HEK293T (cell line): ENCODE measurements at regions not wholly inside any gene's neighbourhood (a gene's known extent, or its start where the extent isn't known, plus 50 kb on each side); places are given as distances from the start of the nearest gene placed in this dataset.

Experiments
- CTCF ChIA-PET: fragments of 350-600 bp; formaldehyde crosslinking; extraction: SDS; loops from one replicate; lab custom pipeline; 2021; ENCODE audit warnings: antibody characterized with exemption, inconsistent platforms; lab: Yijun Ruan, JAX
- POLR2A ChIA-PET: fragments of 350-600 bp; formaldehyde crosslinking; extraction: SDS; loops from one replicate; lab custom pipeline; 2020; ENCODE audit warnings: antibody characterized with exemption, inconsistent platforms; lab: Yijun Ruan, JAX
- DNase-seq: peaks from one replicate; pipeline ENCODE4 v3.0.0; 2012; ENCODE audit warnings: mixed read lengths; ENCODE audit errors: extremely low spot score
- ARNT ChIP-seq: fragments of 450-650 bp; IDR thresholded peaks from 2 replicates; pipeline ENCODE4 v1.6.1; 2017; ENCODE audit warnings: mild to moderate bottlenecking
- BHLHE40 ChIP-seq: fragments of 450-650 bp; IDR thresholded peaks from 2 replicates; pipeline ENCODE4 v1.6.1; 2016; ENCODE audit warnings: mild to moderate bottlenecking, moderate library complexity, borderline replicate concordance
- CTBP1 ChIP-seq: fragments of 450-650 bp; IDR thresholded peaks from 2 replicates; pipeline ENCODE4 v1.6.1; 2016; ENCODE audit warnings: borderline replicate concordance
- ELF4 ChIP-seq: fragments of 450-650 bp; IDR thresholded peaks from 2 replicates; pipeline ENCODE4 v1.6.1; 2017; ENCODE audit warnings: antibody characterized with exemption
- FOXA1 ChIP-seq: fragments of 450-650 bp; IDR thresholded peaks from 2 replicates; pipeline ENCODE4 v1.6.1; 2016; ENCODE audit warnings: mild to moderate bottlenecking
- FOXK2 ChIP-seq: fragments of 450-650 bp; IDR thresholded peaks from 2 replicates; pipeline ENCODE4 v1.6.1; 2016; ENCODE audit warnings: mild to moderate bottlenecking
- FOXM1 ChIP-seq: fragments of 450-650 bp; IDR thresholded peaks from 2 replicates; pipeline ENCODE4 v1.6.1; 2017; ENCODE audit warnings: mild to moderate bottlenecking, borderline replicate concordance
- HDGF ChIP-seq: fragments of 450-650 bp; IDR thresholded peaks from 2 replicates; pipeline ENCODE4 v1.6.1; 2017; ENCODE audit warnings: antibody characterized with exemption, borderline replicate concordance
- L3MBTL2 ChIP-seq: fragments of 450-650 bp; conservative IDR thresholded peaks from 2 replicates; pipeline ENCODE4 v1.6.1; 2016; ENCODE audit warnings: mild to moderate bottlenecking
- LEF1 ChIP-seq: fragments of 450-650 bp; IDR thresholded peaks from 2 replicates; pipeline ENCODE4 v1.6.1; 2017; ENCODE audit warnings: mild to moderate bottlenecking, borderline replicate concordance
- NFRKB ChIP-seq: fragments of 450-650 bp; IDR thresholded peaks from 2 replicates; pipeline ENCODE4 v1.6.1; 2016; ENCODE audit warnings: mild to moderate bottlenecking, moderate library complexity
- PKNOX1 ChIP-seq: fragments of 450-650 bp; IDR thresholded peaks from 2 replicates; pipeline ENCODE4 v1.6.1; 2016
- SP1 ChIP-seq: fragments of 450-650 bp; IDR thresholded peaks from 2 replicates; pipeline ENCODE4 v1.6.1; 2017
- SUZ12 ChIP-seq: fragments of 450-650 bp; IDR thresholded peaks from 2 replicates; pipeline ENCODE4 v1.6.1; 2016; ENCODE audit warnings: mild to moderate bottlenecking
- TARDBP ChIP-seq: fragments of 450-650 bp; IDR thresholded peaks from 2 replicates; pipeline ENCODE4 v1.6.1; 2016
- ZNF384 ChIP-seq: fragments of 450-650 bp; IDR thresholded peaks from 2 replicates; pipeline ENCODE4 v1.6.1; 2016

- POLR2A ChIA-PET = no interaction called here
- CTCF ChIA-PET = interaction anchor here (0.7 kb wide), 1 partner anchor 110 kb away, joined by 7 read pairs; no protein-coding TSS in a partner anchor
- TF ChIP-seq SUZ12 = no peak
- no peak for TF ChIP-seq FOXM1
- TF ChIP-seq PKNOX1 = no peak
- no peak for TF ChIP-seq NFRKB
- no peak for TF ChIP-seq CTBP1
- no peak for DNase-seq
Observed at GRCh38 chr10:29895456-29895855, 163.9 kb downstream of the JCAD start.

- DNase-seq = no peak
- CTCF ChIA-PET = no interaction called here
- POLR2A ChIA-PET = no interaction called here
- no peak for TF ChIP-seq SUZ12
- no peak for TF ChIP-seq FOXA1
- no peak for TF ChIP-seq HDGF
- no peak for TF ChIP-seq NFRKB
- TF ChIP-seq SP1 = no peak
Observed at GRCh38 chr10:29888321-29888720, 171.1 kb downstream of the JCAD start.

- no peak for DNase-seq
- ChIA-PET POLR2A (no interaction called here), CTCF (no interaction called here)
- TF ChIP-seq HDGF (no peak), FOXA1 (no peak), FOXK2 (no peak), NFRKB (no peak), TARDBP (no peak), CTBP1 (no peak), SP1 (no peak), ELF4 (no peak), ARNT (no peak), LEF1 (no peak), L3MBTL2 (no peak), PKNOX1 (no peak), ZNF384 (no peak), SUZ12 (no peak), BHLHE40 (no peak), FOXM1 (no peak)
Observed at GRCh38 chr10:29886299-29886698, 173.1 kb downstream of the JCAD start.

- TF ChIP-seq FOXA1 (no peak), PKNOX1 (no peak), ELF4 (no peak), LEF1 (no peak), NFRKB (no peak), FOXM1 (no peak), SUZ12 (no peak), ARNT (no peak), FOXK2 (no peak), TARDBP (no peak), ZNF384 (no peak), HDGF (no peak), SP1 (no peak), CTBP1 (no peak), BHLHE40 (no peak), L3MBTL2 (no peak)
- ChIA-PET POLR2A (no interaction called here), CTCF (no interaction called here)
- no peak for DNase-seq
Observed at GRCh38 chr10:29883231-29883630, 176.2 kb downstream of the JCAD start.

GRCh38 chr10:29882766-29883165, 176.6 kb downstream of the JCAD start:
- POLR2A ChIA-PET = no interaction called here
- CTCF ChIA-PET = no interaction called here
- DNase-seq = no peak
- TF ChIP-seq HDGF = no peak
- TF ChIP-seq FOXK2 = no peak
- no peak for TF ChIP-seq SP1
- no peak for TF ChIP-seq TARDBP
- TF ChIP-seq SUZ12 = no peak
- no peak for TF ChIP-seq FOXA1
- no peak for TF ChIP-seq ELF4
- no peak for TF ChIP-seq FOXM1
- no peak for TF ChIP-seq L3MBTL2
- TF ChIP-seq CTBP1 = no peak
- no peak for TF ChIP-seq ARNT
- no peak for TF ChIP-seq LEF1

- TF ChIP-seq PKNOX1 (no peak), ELF4 (no peak), SP1 (no peak), LEF1 (no peak), FOXM1 (no peak), TARDBP (no peak), ARNT (no peak), L3MBTL2 (no peak), SUZ12 (no peak), HDGF (no peak), FOXA1 (no peak), ZNF384 (no peak), FOXK2 (no peak), BHLHE40 (no peak), NFRKB (no peak), CTBP1 (no peak)
- ChIA-PET CTCF (no interaction called here), POLR2A (no interaction called here)
- DNase-seq = no peak
Observed at GRCh38 chr10:29881811-29882210, 177.6 kb downstream of the JCAD start.
